ENCODE measurements at regions not wholly inside any gene's neighbourhood (a gene's known extent, or its start where the extent isn't known, plus 50 kb on each side); places are given as distances from the start of the nearest gene placed in this dataset.

DNA sequence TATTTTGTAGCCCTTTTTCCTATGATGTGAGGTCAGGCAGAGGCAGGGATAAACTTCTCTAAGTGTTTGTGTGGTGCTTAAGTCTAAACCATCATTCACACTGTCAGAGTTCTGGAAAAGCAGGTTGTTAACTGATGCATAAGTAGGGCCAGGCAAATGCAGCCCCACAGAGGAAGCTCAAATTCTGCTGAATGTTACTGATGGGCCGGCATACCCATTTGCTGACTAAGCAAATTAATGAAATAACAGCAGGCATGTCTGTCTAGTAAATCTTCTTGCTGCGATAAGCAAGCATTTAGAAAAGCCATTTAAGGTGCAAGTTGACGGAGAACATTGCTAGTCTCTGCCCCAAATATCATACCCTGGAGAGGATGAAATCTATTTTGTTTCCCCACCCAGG is 523.2 kb upstream of the CCDC196 start:
- Histone ChIP-seq H3K36me3 (no peaks in the 10 kb centered on the region), H3K9me3 (no peaks in the 10 kb centered on the region), H3K4me3 (no peak overlapping the region), H3K4me1 (no peaks in the 10 kb centered on the region), H3K27me3 (no peaks in the 10 kb centered on the region), H3K27ac (no peak overlapping the region)
- TF ChIP-seq, protein P1, sequence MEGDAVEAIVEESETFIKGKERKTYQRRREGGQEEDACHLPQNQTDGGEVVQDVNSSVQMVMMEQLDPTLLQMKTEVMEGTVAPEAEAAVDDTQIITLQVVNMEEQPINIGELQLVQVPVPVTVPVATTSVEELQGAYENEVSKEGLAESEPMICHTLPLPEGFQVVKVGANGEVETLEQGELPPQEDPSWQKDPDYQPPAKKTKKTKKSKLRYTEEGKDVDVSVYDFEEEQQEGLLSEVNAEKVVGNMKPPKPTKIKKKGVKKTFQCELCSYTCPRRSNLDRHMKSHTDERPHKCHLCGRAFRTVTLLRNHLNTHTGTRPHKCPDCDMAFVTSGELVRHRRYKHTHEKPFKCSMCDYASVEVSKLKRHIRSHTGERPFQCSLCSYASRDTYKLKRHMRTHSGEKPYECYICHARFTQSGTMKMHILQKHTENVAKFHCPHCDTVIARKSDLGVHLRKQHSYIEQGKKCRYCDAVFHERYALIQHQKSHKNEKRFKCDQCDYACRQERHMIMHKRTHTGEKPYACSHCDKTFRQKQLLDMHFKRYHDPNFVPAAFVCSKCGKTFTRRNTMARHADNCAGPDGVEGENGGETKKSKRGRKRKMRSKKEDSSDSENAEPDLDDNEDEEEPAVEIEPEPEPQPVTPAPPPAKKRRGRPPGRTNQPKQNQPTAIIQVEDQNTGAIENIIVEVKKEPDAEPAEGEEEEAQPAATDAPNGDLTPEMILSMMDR (IDR thresholded peaks at IDR 0.05), result no peak
- no peak for TF ChIP-seq POLR2A (IDR thresholded peaks at IDR 0.05)
- DNase-seq, result no peak

DNA sequence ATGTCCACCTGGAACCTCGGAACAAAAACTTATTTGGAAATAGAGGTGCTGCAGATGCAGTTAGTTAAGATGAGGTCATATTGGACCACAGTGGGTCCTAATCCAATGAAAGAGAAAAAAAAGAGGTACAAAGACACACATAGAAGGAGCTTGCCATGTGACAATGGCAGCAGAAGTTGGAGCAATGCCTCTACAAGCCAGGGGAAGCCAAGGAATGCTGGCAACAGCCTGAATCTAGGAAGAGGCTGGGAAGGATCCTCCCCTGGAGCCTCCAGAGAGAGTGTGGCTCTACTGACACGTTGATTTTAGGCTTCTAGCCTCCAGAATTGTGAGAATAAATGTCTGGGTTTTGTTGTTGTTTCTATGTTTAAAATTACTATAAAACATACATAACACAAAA is 521.8 kb upstream of the CCDC196 start:
- no peaks in the 10 kb centered on the region for H3K9me3 ChIP-seq
- no peak for TF ChIP-seq POLR2A (IDR thresholded peaks at IDR 0.05)
- TF ChIP-seq, protein P1 (IDR thresholded peaks at IDR 0.05), result no peak
- H3K27ac ChIP-seq, result no peak overlapping the region
- no peak for DNase-seq
- no peaks in the 10 kb centered on the region for H3K27me3 ChIP-seq
- no peaks in the 10 kb centered on the region for H3K4me1 ChIP-seq
- H3K36me3 ChIP-seq, result no peaks in the 10 kb centered on the region
- H3K4me3 ChIP-seq, result no peak overlapping the region

DNA sequence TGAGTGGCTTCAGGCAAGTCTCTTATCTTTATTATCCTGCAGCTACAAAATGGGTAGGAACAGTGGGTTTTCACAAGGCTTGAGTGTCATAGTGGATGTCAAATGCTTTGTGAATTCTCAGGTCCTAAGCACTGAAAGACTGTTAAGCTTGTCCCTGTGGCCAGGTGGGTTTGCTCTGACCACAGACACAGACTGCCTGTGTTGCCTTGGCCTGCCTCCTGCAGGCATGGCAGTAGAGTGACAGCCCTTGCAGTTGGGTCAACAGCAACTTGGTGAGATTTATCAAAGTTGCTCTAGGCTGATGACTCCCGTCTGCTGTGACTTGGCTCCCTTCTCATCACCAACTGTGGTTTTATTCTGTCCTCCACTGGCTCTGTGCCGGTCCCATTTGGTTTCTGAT is 520.0 kb upstream of the CCDC196 start:
- H3K9me3 ChIP-seq, result no peaks in the 10 kb centered on the region
- H3K4me3 ChIP-seq, result no peak overlapping the region
- H3K27ac ChIP-seq, result no peak overlapping the region
- no peaks in the 10 kb centered on the region for H3K36me3 ChIP-seq
- no peaks in the 10 kb centered on the region for H3K27me3 ChIP-seq
- no peak for DNase-seq
- no peaks in the 10 kb centered on the region for H3K4me1 ChIP-seq
- no peak for TF ChIP-seq POLR2A (IDR thresholded peaks at IDR 0.05)
- TF ChIP-seq, protein P1 (IDR thresholded peaks at IDR 0.05), result no peak

DNA sequence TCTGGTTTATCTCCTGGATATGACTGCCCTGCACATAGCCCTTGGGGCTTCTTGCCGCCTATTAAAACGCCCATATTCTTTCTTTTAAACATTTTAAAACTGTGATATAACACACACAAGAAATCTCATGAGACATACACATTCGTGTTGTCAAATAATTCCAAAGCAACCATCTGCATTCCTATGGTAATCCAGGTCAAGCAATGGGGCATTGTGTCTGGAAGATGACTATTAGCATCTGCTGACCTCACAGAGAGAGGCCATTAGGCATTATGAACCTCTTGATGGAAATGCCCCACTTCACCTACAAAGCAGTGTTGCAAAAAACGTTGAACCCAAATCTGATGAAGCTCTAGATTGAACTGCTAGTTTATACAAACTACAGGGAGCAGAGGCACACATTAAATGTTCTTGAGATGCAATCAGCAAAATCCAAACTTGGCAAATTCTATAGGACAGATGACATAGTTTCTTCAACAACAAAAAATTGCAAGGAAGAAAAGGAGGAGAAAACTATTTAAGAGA is 513.8 kb upstream of the CCDC196 start:
- no peaks in the 10 kb centered on the region for H3K4me1 ChIP-seq
- H3K27me3 ChIP-seq, result no peaks in the 10 kb centered on the region
- no peaks in the 10 kb centered on the region for H3K36me3 ChIP-seq
- no peak overlapping the region for H3K27ac ChIP-seq
- TF ChIP-seq POLR2A (IDR thresholded peaks at IDR 0.05), result no peak
- TF ChIP-seq, protein P1 (IDR thresholded peaks at IDR 0.05), result no peak
- H3K4me3 ChIP-seq, result no peak overlapping the region
- no peak for DNase-seq
- H3K9me3 ChIP-seq, result no peaks in the 10 kb centered on the region

DNA sequence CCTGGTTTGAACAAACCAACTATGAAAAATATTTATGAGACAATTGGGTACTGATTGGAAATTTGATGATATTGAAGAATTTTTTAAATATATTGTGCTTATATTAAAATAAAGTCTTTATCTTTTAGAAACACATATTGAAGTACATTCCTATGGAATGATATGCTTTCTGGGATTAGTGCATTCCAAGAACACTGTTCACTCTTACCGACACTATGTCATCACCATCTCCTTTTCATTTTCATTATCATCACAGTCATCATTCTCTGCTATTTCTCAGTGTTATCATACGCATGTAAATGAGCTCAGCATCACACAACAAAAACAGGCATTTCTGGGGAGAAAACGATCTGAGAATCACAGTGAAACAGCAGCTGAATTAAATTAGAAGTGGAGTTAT is 513.3 kb upstream of the CCDC196 start:
- no peak overlapping the region for H3K27ac ChIP-seq
- no peaks in the 10 kb centered on the region for H3K36me3 ChIP-seq
- no peak overlapping the region for H3K4me3 ChIP-seq
- DNase-seq, result no peak
- no peaks in the 10 kb centered on the region for H3K9me3 ChIP-seq
- TF ChIP-seq POLR2A (IDR thresholded peaks at IDR 0.05), result no peak
- no peaks in the 10 kb centered on the region for H3K4me1 ChIP-seq
- H3K27me3 ChIP-seq, result no peaks in the 10 kb centered on the region

DNA sequence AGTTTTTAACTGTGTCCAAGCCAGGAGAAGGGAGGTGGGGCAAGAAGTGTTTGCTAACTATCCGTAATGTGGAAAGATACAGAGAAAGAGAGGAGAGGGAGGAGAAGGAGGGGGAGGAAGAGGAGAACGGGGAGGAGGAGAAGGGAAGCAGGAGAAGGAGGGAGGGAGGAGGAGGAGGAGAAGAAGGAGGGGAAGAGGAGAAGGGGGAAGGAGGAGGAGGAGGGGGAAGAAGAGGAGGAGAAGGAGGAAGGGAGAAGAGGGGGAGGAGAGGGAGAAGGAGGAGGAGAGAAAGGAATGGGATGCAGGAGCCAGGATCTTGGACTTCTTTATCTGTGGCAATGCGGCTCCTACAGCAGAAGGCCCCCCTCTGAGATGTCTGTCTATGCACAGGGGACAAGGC is 510.3 kb upstream of the CCDC196 start:
- Histone ChIP-seq H3K4me3 (no peak overlapping the region), H3K4me1 (no peaks in the 10 kb centered on the region), H3K27ac (no peak overlapping the region), H3K27me3 (no peaks in the 10 kb centered on the region), H3K9me3 (no peaks in the 10 kb centered on the region), H3K36me3 (no peaks in the 10 kb centered on the region)
- TF ChIP-seq, protein P1 (IDR thresholded peaks at IDR 0.05), result no peak
- TF ChIP-seq POLR2A (IDR thresholded peaks at IDR 0.05), result no peak
- no peak for DNase-seq

Data from Peyer's patch (tissue), 4 donors.